Activated T-helper 17 cell treated with anti-CD3 and anti-CD28 coated beads, Interleukin-2, amount 50 U/mL, for 72 hours (primary cell): ENCODE measurements at regions not wholly inside any gene's neighbourhood (a gene's known extent, or its start where the extent isn't known, plus 50 kb on each side); places are given as distances from the start of the nearest gene placed in this dataset.

Source experiments
- ATAC-seq: fragments of 150-1000 bp; cut with Tn5 transposase; replicated peaks from 2 replicates; pipeline ENCODE4 v1.10.0; 2021; ENCODE audit warnings: mild to moderate bottlenecking, moderate library complexity
- H3K27ac Mint-ChIP-seq: one replicate; pipeline ENCODE4 v1.8.0; 2022; ENCODE audit warnings: mixed read lengths
- H3K27me3 Mint-ChIP-seq: one replicate; pipeline ENCODE4 v1.8.0; 2022; ENCODE audit warnings: mixed read lengths
- H3K36me3 Mint-ChIP-seq: one replicate; pipeline ENCODE4 v1.8.0; 2022; ENCODE audit warnings: low read depth, mild to moderate bottlenecking, mixed read lengths
- H3K4me1 Mint-ChIP-seq: one replicate; pipeline ENCODE4 v1.8.0; 2022; ENCODE audit warnings: mixed read lengths
- H3K4me3 Mint-ChIP-seq: one replicate; pipeline ENCODE4 v1.8.0; 2022; ENCODE audit warnings: mild to moderate bottlenecking, mixed read lengths
- H3K9me3 Mint-ChIP-seq: one replicate; pipeline ENCODE4 v1.8.0; 2022; ENCODE audit warnings: mixed read lengths

DNA sequence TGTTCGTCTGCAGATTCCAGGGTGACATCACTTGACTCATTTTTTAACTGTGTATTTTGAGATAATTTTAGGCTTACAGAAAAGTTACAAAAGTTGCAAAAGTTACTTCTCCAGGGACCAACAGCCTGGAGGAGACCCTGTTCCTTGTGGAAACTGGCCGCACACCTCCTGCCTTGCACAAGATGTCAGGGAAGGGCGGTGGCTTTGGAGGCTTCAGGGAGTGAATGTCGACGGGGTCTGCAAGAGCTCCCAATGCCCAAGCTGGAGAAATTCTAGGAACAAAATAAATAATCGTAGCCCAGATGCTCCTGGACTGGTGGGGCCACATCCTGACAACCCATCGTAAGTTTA, 62.2 kb upstream of the FAM20C start:
- ATAC-seq = no peak
- no peaks in the 10 kb centered on the region for H3K4me1 Mint-ChIP-seq
- no peak overlapping the region for H3K4me3 Mint-ChIP-seq
- no peaks in the 10 kb centered on the region for H3K36me3 Mint-ChIP-seq
- H3K27me3 Mint-ChIP-seq = peaks cover 5% of the 10 kb centered on the region
- no peak overlapping the region for H3K27ac Mint-ChIP-seq
- no peaks in the 10 kb centered on the region for H3K9me3 Mint-ChIP-seq

DNA sequence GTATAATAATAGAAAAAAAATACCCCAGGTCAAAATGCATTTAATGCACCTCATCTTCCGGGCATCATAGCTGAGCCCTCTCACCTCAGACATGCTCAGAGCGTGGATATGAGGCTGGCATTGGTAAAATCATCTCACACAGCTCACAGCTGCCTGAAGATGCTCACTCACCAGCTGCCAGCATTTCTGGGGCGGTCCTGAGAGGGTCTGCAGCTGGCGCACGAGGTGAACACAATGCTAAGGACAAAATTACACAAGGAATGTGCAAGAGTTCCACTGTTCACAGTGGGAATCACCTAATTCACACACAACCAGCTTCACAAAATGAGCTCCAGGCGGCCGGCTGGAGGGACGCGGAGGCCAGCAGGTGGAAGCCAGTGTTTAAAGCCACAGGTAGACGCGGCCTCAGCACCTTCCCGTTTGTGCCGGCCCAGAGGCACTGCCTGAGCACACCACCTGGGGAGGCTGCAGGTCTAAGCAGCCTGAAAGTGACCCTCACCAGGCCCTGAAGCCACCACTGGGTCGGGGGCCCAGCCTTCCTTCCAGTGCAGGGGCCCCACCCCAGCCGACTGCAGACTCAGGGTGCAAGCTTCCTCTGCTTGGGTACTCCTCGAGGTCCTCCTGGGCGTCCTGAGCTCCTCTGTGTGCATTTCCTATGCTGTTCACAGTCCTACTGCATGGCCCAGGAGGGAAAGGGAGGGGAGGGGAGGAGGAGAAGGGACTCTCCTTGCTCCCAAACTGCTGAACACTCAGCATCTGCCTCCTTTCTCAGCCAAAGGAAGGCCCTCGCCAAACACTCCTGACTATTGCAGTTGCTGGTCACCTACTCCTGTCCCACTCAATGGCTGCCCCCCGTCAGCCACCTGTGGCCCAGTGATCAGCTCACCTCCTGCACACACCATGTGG, 61.2 kb upstream of the FAM20C start:
- no peaks in the 10 kb centered on the region for H3K9me3 Mint-ChIP-seq
- no peak overlapping the region for H3K27ac Mint-ChIP-seq
- no peak for ATAC-seq
- H3K4me3 Mint-ChIP-seq = no peak overlapping the region
- H3K4me1 Mint-ChIP-seq = no peaks in the 10 kb centered on the region
- H3K27me3 Mint-ChIP-seq = peaks cover 5% of the 10 kb centered on the region
- H3K36me3 Mint-ChIP-seq = no peaks in the 10 kb centered on the region

GRCh38 chr7:131781-132482, 60.4 kb upstream of the FAM20C start:
- H3K4me3 Mint-ChIP-seq = no peak overlapping the region
- ATAC-seq = no peak
- peaks cover 7% of the 10 kb centered on the region for H3K27me3 Mint-ChIP-seq
- no peaks in the 10 kb centered on the region for H3K36me3 Mint-ChIP-seq
- no peaks in the 10 kb centered on the region for H3K4me1 Mint-ChIP-seq
- H3K27ac Mint-ChIP-seq = no peak overlapping the region
- H3K9me3 Mint-ChIP-seq = no peaks in the 10 kb centered on the region

GRCh38 chr7:132899-133298, 59.5 kb upstream of the FAM20C start:
- no peak for ATAC-seq
- Mint-ChIP-seq H3K4me3 (no peak overlapping the region), H3K4me1 (no peaks in the 10 kb centered on the region), H3K9me3 (no peaks in the 10 kb centered on the region), H3K36me3 (no peaks in the 10 kb centered on the region), H3K27me3 (peaks cover 9% of the 10 kb centered on the region), H3K27ac (no peak overlapping the region)

DNA sequence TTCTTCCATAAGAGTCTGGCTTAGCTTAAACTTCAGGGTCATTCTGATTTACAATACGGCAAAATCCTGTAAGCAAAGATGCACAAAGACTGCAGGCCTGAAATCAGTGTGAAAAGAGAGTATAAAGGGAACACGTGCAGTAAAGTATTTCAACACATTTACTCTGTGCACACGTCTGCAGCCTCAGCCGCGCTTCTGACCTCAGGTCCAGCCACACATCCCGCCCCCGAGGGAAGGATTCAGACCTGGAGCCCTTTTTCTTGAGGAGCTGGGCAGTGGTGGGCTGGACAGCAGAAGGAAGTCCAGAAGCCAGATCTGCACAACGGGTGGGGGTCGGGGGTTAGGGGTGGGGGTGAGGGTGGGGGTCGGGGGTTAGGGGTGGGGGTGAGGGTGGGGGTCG, 58.9 kb upstream of the FAM20C start:
- Mint-ChIP-seq H3K27ac (no peak overlapping the region), H3K36me3 (no peaks in the 10 kb centered on the region), H3K27me3 (peaks cover 11% of the 10 kb centered on the region), H3K9me3 (no peaks in the 10 kb centered on the region), H3K4me1 (no peaks in the 10 kb centered on the region), H3K4me3 (no peak overlapping the region)
- ATAC-seq = no peak

DNA sequence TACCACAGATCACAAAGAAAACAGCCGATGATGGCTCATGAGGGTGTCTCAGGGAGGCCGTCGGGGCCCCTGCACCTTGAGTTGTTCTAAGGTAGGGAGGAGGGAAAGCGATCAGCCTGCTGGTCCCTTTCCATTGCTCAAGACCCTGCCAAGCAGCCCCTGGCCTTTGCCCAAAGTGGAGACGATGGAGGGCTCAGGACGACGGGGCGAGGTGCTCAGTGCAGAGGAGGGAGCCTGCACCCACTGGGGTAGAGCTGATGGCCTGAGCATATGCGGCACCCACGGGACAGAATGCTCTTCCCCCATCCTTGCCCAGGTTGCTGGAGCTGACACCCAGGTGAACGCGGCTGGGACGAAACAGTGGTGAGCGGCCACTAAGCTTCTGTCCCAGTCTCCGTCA, 58.3 kb upstream of the FAM20C start:
- no peaks in the 10 kb centered on the region for H3K4me1 Mint-ChIP-seq
- no peaks in the 10 kb centered on the region for H3K36me3 Mint-ChIP-seq
- H3K4me3 Mint-ChIP-seq = no peak overlapping the region
- H3K9me3 Mint-ChIP-seq = no peaks in the 10 kb centered on the region
- ATAC-seq = no peak
- no peak overlapping the region for H3K27ac Mint-ChIP-seq
- H3K27me3 Mint-ChIP-seq = peaks cover 14% of the 10 kb centered on the region

GRCh38 chr7:134561-135256, 57.7 kb upstream of the FAM20C start:
- Mint-ChIP-seq H3K36me3 (no peaks in the 10 kb centered on the region), H3K27ac (no peak overlapping the region), H3K4me1 (no peaks in the 10 kb centered on the region), H3K9me3 (no peaks in the 10 kb centered on the region), H3K4me3 (no peak overlapping the region), H3K27me3 (peaks cover 14% of the 10 kb centered on the region)
- ATAC-seq = no peak

DNA sequence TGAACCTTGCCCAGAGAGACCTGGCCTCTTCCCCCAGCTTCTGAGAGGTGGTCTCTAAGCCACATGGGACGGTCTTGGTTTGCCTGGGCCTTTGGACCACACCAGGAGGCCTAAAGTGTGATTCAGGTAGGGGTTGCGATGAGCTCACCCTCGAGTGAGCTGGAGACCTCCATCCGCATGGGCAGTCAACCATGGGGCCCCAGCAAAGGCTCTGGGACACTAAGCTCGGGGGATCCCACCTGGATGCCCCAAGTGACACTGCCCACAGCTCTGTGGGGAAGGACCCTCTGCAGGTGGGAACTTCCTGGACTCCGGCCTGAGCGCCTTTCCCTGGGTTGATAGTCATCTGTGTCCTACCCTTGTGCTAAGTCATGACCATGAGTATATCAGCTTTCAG, 57.1 kb upstream of the FAM20C start:
- no peaks in the 10 kb centered on the region for H3K36me3 Mint-ChIP-seq
- H3K9me3 Mint-ChIP-seq = no peaks in the 10 kb centered on the region
- no peak overlapping the region for H3K27ac Mint-ChIP-seq
- no peaks in the 10 kb centered on the region for H3K4me1 Mint-ChIP-seq
- no peak for ATAC-seq
- H3K27me3 Mint-ChIP-seq = peaks cover 14% of the 10 kb centered on the region
- H3K4me3 Mint-ChIP-seq = no peak overlapping the region

DNA sequence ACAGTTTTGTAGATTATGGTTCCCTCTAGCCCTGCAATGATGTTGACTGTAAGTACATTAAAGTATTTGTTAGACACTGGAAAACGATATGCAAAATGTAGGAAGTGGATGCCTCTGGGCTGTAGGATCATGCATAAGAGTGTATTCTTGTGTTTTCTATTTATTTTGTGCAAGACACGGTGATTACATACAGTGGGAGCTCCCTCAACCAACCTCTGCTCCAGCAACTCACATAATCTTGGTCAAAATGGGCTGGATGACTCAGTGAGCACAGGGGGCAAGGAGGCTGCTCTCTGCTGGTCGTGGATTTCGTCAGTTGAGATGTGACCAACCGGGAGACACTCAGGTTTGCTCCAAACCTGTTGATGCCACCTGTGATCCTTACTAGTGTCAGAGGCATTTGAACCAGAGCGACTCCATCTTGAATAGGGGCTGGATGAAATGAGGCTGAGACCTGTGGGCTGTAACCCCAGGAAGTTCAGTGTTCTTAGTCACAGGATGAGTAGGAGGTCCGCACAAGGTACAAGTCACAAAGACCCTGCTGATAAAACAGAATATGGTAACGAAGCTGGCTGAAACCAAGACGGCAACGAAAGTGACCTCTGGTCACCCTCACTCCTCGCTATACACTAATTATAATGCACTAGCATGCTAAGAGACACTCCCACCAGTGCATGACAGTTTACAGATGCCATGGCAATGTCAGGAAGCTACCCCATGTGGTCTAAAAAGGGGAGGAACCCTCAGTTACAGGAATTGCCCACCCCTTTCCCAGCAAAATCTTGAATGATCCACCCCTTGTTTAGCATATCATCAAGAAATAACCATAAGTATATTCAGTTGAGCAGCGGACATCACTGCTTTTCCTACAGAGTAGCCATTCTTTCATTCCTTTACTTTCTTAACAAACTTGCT, 56.4 kb upstream of the FAM20C start:
- Mint-ChIP-seq H3K4me1 (no peaks in the 10 kb centered on the region), H3K4me3 (no peak overlapping the region), H3K27ac (no peak overlapping the region), H3K27me3 (peaks cover 14% of the 10 kb centered on the region), H3K36me3 (no peaks in the 10 kb centered on the region), H3K9me3 (no peaks in the 10 kb centered on the region)
- no peak for ATAC-seq

DNA sequence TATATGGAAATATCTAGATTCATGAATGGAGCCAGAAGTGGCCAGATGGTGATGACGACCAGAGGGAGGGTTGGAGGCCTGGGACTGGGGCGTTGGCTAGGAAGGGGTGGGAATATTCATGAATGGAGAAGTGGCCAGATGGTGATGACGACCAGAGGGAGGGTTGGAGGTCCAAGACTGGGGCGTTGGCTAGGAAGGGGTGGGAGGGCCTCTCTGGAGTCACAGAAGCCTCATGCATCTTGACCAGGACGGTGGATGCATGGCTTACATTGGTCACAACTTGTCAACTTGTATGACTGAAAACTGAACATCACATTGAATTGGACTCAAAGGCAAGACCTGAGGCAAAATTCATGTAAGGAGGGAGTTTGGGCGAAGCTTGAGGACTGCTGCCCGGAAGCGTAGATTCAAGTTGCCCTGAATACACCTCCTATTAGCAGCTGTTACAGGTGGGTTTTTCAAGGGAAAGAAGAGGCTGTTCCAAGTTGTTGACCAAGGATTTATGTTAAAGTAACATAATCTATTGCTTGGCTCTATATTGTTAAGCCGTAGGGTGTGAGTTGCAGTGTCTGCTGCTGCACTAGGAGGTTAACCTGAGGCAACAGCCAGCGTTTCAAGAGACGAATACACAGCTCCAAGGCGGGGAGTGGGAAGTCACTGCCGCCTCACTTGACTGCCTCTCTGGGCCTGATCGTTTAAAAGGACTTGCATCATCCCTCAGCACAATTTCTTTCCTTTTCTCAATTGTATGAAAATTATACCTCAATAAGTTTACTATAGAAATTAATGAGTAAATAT, 55.1 kb upstream of the FAM20C start:
- H3K4me3 Mint-ChIP-seq = no peak overlapping the region

GRCh38 chr7:139131-139530, 53.2 kb upstream of the FAM20C start:
- Mint-ChIP-seq H3K4me3 (no peak overlapping the region), H3K27ac (no peak overlapping the region), H3K4me1 (no peaks in the 10 kb centered on the region), H3K27me3 (peaks cover 8% of the 10 kb centered on the region), H3K9me3 (no peaks in the 10 kb centered on the region), H3K36me3 (no peaks in the 10 kb centered on the region)
- no peak for ATAC-seq

More for the DNA sequence above, 55.1 kb upstream of the FAM20C start:
- Mint-ChIP-seq H3K4me1 (no peaks in the 10 kb centered on the region), H3K36me3 (no peaks in the 10 kb centered on the region), H3K27ac (no peak overlapping the region), H3K27me3 (peaks cover 14% of the 10 kb centered on the region), H3K9me3 (no peaks in the 10 kb centered on the region)
- ATAC-seq = no peak

- Mint-ChIP-seq H3K27ac (no peak overlapping the region), H3K36me3 (peaks cover 2% of the 10 kb centered on the region), H3K4me3 (no peak overlapping the region), H3K9me3 (no peaks in the 10 kb centered on the region), H3K27me3 (peaks cover 8% of the 10 kb centered on the region), H3K4me1 (no peaks in the 10 kb centered on the region)
- no peak for ATAC-seq
Measured at GRCh38 chr7:139561-140243, 52.7 kb upstream of the FAM20C start.

- H3K27ac Mint-ChIP-seq = no peak overlapping the region
- H3K27me3 Mint-ChIP-seq = peaks cover 8% of the 10 kb centered on the region
- H3K9me3 Mint-ChIP-seq = no peaks in the 10 kb centered on the region
Measured at GRCh38 chr7:140996-141395, 51.4 kb upstream of the FAM20C start.

More at GRCh38 chr7:140996-141395, 51.4 kb upstream of the FAM20C start:
- no peak for ATAC-seq
- Mint-ChIP-seq H3K4me1 (no peaks in the 10 kb centered on the region), H3K36me3 (peaks cover 9% of the 10 kb centered on the region), H3K4me3 (no peak overlapping the region)
